Limb (tissue), 2 donors: ENCODE measurements at regions not wholly inside any gene's neighbourhood (a gene's known extent, or its start where the extent isn't known, plus 50 kb on each side); places are given as distances from the start of the nearest gene placed in this dataset.
"Not testable (repeated sequence)": the region's sequence is repeated elsewhere in the genome, so short reads cannot be mapped to it uniquely, and the experiment has no call there.

Source experiments
- DNase-seq, 2 donors: peaks; one replicate each; pipeline ENCODE4 v3.0.0-alpha.2; 2016; ENCODE audit errors: extremely low spot score in 2 of 2

DNA sequence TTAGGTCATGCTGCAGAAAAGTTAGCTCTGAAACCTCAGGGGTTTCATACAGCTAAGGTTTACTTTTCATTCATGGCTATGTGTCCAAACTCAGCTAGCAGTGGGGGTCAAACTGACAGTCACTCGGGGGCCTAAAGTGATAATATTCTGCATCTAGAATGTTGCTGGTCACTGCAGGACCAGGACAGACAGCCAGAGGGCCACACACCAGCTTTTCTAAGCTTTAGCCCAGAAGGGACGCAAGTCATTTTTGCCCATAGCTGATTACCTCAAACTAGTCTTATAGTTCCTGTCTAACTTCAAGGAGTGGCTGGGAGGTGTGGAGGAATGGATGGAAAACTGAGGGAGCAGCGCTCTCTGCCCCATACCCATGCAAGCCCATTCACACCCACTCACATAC, 163.0 kb upstream of the NLRP1 start:
- DNase-seq: no peak

- DNase-seq: no peak
These were observed 163.7 kb upstream of the NLRP1 start for GRCh38 chr17:5747964-5748363.

DNA sequence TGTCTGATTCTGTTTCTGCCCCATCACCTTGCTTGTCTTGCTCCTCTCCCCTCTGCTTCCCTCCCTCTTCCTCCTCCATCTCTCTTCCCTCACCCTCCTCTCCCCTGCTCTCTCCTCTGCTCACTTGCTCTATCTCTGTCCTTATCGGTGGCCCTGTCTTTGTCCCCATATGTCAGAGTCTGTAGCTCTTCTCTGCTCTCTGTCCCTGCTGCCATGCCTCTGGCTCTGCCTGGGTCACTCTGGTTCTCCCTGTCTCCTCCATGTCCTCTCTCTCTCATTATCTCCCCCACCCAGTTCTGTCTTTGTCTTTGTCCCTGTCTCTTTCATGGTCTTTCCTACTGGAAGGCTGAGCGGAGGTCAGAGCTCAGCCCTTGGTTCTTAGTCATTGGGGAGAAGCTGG, 169.1 kb upstream of the NLRP1 start:
- DNase-seq: no peak

DNA sequence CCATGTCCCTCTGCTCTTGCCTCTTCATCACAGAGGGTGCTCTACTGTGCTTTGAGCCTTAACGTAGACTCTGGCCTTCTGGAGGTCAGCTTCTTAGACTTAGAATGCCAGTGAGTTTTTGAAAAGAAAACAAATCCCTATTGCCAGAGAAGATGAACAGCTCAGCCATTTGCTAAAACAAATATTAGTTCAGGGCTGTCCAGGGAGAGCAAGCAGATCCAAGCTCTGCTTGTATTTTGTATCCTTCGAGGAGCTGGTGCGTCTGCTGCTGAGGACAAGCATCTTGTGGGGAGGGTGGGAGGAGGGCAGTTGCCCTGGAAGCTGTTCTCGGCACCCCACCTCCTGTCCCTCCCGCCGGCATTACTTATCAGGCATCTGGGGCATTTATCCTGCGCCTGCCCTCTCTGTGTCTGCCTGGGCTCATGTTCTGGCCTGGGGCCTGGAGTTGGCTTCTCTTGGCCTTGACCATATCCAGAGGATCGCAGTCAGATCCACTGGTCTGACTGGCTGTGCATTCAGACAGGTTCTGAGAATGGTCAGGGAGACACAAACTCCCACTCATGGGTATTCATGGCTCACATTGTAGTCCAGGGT, 173.1 kb upstream of the NLRP1 start:
- no peak for DNase-seq

- DNase-seq: no peak
These were observed 174.3 kb upstream of the NLRP1 start for GRCh38 chr17:5758651-5759050.

DNA sequence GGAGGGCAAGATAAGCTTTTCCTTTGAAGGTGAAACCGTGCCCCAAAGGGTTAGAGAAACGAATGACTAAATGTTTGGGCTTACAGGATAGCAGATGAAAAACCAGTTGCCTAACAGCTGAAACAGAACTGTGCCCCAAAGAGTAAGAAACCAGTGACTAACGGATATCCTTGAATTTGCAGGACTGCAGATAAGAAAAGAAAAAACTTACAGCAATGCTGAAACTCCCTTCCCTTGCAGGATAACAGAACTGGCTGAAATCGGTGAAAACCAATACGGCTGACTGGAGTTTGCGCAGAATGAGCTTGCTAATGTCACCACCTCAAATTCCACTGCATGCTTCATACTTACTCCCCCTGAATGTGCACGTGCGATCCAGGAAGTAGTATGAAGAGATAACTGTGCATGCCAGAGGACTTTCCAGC, 175.2 kb upstream of the NLRP1 start:
- no peak for DNase-seq

- DNase-seq: no peak
These were observed 177.9 kb upstream of the NLRP1 start for GRCh38 chr17:5762191-5762590.

- no peak for DNase-seq
These were observed 179.4 kb upstream of the NLRP1 start for GRCh38 chr17:5763595-5764306.

DNA sequence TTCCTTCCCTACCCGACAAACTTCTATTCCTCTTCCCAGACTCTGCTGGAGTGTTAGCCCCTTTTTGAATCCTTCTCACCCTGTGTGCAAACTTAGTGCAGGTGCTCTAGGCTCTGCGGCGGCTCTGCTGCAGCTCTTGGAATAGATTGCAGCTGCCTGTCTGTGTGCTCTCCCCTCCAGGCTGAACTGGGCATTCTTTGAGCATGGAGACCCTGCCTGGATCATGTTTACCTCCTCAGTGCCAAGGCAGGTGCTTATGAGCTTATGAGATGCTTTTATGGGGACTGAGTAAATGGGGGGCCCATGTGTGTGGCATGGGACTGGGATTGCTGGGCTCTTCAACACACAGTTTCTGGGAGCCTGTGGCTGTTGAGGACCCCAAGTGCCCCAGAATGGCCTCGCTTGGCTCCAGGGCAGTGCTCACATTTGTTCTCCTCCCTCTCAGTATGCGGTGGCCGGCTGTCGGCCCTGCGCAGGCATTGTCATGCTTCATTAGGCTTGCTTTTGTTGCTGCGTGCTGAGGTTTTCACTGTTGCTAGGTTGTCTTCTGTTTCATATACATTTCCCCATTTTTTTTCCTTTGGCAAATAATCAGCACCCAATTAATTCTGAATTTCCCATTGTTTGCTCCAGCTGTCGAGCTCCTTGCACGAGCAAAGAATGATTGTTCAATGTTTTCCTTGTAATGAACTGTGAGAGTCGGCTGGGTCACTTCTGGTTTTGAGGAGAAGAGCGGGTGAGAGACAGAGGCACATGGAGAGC, 185.5 kb upstream of the NLRP1 start:
- DNase-seq: peak; percentile 59 to 65

- DNase-seq: no peak
These were observed 186.3 kb upstream of the NLRP1 start for GRCh38 chr17:5770441-5771270.

DNA sequence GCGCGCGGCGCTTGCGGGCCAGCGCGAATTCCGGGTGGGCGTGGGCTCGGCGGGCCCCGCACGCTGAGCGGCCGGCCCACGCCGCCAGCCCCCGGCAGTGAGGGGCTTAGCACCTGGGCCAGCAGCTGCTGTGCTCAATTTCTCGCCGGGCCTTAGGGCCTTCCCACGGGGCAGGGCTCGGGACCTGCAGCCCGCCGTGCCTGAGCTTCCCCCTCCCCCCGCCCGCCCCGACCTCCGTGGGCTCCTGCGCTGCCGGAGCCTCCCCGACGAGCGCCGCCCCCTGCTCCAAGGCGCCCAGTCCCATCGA, 186.9 kb upstream of the NLRP1 start:
- DNase-seq: not testable (repeated sequence)

DNA sequence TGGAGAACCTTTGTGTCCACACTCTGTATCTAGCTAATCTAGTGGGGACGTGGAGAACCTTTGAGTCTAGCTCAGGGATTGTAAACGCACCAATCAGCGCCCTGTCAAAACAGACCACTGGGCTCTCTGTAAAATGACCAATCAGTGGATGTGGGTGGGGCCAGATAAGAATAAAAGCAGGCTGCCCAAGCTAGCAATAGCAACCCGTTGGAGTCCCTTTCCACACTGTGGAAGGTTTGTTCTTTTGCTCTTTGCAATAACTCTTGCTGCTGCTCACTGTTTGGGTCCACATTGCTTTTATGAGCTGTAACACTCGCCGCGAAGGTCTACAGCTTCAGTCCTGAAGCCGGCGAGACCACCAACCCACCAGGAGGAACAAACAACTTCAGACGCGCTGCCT, 187.7 kb upstream of the NLRP1 start:
- not testable (repeated sequence) for DNase-seq

GRCh38 chr17:5772720-5773119, 188.4 kb upstream of the NLRP1 start:
- DNase-seq: no peak

DNA sequence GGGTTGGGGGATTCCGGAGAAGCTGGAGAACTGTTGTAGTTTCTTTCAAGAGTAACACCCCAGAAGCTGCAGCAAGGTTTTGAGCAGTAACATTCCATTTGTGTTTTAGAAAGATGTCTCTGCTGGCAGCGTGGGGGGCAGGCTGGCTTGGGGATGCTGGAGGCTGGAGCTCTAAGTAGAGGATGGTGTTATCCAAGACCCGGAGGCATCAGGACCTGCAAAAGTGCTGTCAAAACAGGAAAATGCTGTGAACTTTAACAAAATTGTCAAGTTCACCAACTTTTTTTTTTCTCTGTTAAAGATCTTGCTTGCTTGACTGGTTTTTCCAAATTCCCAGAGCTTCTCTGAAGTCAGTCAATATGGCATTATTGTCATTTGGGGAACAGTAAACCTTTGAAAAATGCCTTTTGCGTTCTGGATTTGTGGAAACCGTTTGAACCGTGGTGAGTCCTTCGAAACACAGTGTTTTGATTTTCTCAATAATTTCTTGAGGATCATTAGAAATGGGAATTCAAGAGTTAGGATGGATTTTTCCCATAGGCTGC, 189.6 kb upstream of the NLRP1 start:
- no peak for DNase-seq

- DNase-seq: no peak
These were observed 190.8 kb upstream of the NLRP1 start for GRCh38 chr17:5775098-5775497.

DNA sequence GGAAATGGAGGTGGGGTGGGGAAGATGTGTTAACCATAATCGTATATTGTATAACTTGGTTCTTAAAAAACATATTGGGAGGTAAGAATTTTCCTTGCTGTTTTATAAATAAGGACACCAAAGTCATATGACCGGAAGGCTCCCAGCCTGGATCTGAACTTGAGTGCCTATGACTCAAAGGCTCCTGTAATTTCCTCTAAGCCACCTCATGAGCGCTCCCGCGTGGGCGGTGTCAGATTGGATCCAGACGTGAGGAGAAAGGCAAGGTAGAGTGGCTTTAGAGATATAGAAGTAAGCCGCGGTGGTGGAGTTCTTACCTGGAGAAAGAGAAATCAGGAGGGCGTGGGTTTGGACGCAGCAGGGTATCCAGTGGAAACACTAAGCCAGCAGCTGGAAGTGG, 196.2 kb upstream of the NLRP1 start:
- DNase-seq: no peak

- DNase-seq: no peak
These were observed 197.1 kb upstream of the NLRP1 start for GRCh38 chr17:5781236-5781927.

DNA sequence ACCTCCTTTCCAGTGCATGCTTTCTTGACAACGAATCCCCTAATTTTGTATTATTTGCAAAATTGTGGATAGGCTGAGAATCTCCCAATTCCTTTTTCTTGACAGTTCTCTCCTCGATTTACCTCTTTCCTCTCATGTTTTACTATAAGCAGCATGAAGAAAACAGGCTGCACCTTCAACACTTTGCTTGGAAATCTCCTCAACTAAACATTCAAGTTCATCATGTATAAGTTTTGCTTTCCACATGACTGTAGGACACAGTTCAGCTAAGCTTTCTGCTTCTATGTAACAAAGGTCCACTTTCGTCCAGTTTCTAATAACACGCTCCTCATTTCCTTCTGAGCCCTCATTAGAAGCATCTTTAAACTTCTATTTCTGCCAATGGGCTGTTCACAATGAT, 199.0 kb upstream of the NLRP1 start:
- no peak for DNase-seq

DNA sequence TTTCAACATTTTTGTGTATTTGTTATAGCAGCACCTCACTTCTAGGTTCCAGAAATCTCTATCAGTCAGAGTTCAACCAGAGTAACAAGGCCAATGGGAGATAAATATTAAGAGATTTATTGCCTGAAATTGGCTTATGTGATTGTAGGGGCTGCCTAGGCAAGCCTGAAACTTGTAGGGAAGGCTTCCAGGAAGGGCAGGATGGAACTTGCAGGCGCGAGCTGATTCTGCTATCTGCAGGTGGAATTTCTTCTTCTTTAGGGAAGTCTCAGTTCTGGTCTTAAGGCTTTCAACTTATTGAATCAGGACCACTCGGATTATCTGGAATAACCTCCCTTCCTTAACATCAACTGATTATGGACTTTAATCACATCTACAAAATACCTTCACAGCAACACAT, 199.5 kb upstream of the NLRP1 start:
- no peak for DNase-seq

- no peak for DNase-seq
These were observed 200.5 kb upstream of the NLRP1 start for GRCh38 chr17:5784791-5785190.

- DNase-seq: no peak
These were observed 201.0 kb upstream of the NLRP1 start for GRCh38 chr17:5785338-5785737.
